ENCODE measurements at regions not wholly inside any gene's neighbourhood (a gene's known extent, or its start where the extent isn't known, plus 50 kb on each side); places are given as distances from the start of the nearest gene placed in this dataset.

GRCh38 chr17:34825884-34826283, 135.4 kb downstream of the CCT6B start:
- no peak for DNase-seq (ENCODE audit: low read depth)

DNA sequence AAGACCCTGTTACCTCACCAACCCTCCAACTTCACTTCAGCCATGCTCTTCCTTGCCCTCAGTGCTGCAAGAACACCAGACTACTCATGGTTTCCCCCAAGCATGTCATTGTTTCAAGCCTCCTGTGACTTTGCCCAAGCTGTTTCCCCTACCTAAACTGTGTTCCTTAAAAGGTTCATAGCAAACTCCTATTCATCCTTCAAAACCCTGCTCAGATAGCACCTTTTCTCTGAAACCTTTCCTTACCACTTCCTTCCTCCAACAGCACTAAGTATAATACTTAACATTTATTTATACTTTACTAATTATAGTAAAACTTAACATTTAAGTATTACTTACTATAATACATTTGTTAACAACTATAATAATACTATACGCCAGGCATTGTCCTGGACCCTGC, 136.2 kb downstream of the CCT6B start:
- no peak for DNase-seq (ENCODE audit: low read depth)

GRCh38 chr17:34823023-34823422, 138.2 kb downstream of the CCT6B start:
- no peak for DNase-seq (ENCODE audit: low read depth)

DNA sequence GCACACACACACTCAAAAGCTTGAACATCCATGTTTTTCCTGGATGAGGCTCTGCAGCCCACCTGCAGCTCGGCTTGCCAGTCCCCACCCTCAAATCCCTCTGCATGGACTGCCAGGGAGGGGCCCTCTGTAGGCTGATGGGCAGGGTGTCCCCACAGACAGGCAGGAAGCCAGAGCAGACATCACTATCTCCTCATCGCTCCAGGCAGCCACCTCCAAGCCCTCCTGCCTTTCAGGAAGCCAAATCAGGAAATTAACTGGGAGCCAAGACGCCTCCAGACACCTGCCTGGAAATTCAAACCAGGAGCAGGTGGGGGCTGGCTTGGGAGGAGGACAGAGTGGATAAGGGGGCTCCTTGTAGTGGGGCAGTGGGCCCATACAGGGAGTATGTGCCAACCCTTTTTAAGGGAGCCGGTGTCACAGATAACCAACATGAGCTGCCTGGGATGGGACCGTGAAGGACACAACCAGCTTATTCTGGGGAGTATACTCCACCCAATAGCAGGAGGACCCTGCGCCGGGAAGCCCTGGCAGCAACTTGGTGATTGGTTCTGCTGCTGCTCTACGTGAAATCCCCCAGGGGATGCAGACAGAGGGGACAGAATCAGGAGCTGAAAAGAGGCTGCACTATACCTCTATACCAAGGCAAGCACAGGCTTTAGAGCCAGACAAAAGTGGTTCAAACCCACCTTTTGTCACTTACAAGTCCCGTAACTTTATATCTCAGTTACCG, 139.1 kb downstream of the CCT6B start:
- DNase-seq (ENCODE audit: low read depth) = no peak

GRCh38 chr17:34820922-34821321, 140.3 kb downstream of the CCT6B start:
- no peak for DNase-seq (ENCODE audit: low read depth)

- DNase-seq (ENCODE audit: low read depth) = no peak
Observed at GRCh38 chr17:34820248-34820801, 140.9 kb downstream of the CCT6B start.

DNA sequence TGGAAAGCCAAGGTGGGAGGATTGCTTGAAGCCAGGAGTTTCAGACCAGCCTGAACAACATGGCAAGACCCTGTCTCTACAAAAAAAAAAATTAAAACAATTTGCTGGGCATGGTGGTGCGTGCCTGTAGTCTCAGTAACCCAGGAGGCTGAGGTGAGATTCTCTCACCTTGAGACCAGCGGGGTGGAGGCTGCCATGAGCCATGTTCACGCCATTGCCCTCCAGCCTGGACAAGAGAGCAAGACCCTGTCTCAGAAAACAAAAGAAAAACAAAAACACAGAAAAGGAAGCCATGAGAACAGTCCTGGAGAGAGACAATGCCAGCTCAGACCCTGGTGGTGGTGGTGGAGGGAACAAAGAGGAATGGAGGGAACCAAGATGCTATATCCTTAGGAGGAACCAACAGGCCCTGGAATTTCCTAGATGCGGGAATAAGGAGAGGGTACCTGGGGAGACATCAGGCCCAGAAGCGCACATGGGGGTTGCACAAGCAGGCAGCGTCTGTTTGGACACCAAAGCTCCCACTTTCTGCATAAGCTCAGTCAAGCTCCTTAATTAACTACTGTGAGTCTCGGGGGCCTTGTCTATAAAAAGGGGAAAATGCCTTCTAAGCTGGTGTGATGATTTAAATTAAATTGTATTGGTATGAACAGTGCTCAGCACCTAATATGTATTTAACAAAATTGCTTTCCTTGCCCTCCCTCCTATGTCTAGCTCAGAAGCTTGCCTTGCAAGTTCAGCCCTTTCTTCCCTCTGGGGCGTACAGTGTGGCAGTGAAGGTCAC, 143.8 kb downstream of the CCT6B start:
- DNase-seq (ENCODE audit: low read depth) = no peak

DNA sequence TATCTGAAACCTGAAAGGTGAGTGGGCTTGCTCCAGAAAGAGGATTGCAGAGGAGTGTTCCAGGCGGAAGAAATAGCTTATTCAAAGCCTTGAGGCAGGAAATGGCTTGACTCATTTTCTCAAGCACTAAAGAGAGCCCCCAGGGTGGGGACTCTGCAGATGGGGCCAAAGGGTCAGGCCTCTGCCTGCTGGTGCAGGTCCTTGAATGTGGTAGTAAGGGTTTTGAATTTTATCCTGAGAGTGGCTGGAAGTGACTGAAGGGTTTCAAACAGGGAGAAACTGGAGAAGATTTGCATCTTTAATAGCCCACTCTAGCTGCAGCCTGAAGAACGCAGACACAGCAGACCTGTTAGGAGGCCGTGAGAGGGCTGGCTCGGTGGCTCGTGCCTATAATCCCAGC, 144.4 kb downstream of the CCT6B start:
- DNase-seq (ENCODE audit: low read depth) = no peak

GRCh38 chr17:34813290-34813689, 148.0 kb downstream of the CCT6B start:
- no peak for DNase-seq (ENCODE audit: low read depth)

DNA sequence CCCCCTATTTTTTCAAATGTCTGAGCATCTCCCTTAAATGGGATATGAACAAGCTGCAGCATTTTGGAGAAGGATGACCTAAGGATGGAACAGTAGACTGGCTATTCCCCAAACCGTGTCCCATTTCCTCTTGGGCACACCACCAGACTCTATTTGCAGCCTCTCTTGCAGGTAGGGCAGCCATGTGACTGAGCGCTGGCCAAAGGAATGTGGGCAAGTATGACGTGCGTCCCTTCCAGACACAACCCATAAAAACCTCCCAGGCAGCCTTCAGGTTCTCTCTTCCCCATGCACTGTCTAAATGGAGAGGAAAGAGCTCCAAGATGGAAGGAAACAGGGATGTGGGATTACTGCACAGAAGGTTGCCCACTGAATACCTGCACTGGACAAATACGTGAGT, 149.7 kb downstream of the CCT6B start:
- no peak for DNase-seq (ENCODE audit: low read depth)

- no peak for DNase-seq (ENCODE audit: low read depth)
Observed at GRCh38 chr17:34800661-34801060, 160.6 kb downstream of the CCT6B start.

GRCh38 chr17:34799751-34800150, 161.5 kb downstream of the CCT6B start:
- DNase-seq (ENCODE audit: low read depth) = no peak

GRCh38 chr17:34798581-34798980, 162.7 kb downstream of the CCT6B start:
- no peak for DNase-seq (ENCODE audit: low read depth)

GRCh38 chr17:34797720-34798119, 163.5 kb downstream of the CCT6B start:
- no peak for DNase-seq (ENCODE audit: low read depth)

- DNase-seq (ENCODE audit: low read depth) = no peak
Observed at GRCh38 chr17:34793231-34793908, 167.9 kb downstream of the CCT6B start.

- no peak for DNase-seq (ENCODE audit: low read depth)
Observed at GRCh38 chr17:34788696-34789095, 172.6 kb downstream of the CCT6B start.

DNA sequence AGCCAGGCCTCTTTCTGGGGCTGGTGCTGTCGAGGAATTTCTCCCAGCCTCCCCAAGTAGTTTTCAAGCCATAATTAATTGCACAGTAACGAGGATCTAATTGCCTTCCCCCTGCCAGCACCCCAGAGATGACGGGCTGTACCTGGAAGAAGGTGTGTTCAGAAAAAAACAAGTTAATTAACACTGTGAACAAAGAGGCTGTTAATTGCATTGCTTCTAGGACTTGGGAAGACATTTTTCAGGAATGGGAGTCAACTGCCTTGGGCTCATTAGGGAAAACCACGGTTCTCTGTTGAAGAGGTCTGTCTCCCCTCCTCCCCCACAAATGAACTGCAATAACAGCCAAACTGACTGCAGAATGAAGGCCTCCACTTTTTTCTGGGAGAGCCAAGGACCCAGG, 176.7 kb downstream of the CCT6B start:
- DNase-seq (ENCODE audit: low read depth) = no peak

- DNase-seq (ENCODE audit: low read depth) = no peak
Observed at GRCh38 chr17:34782271-34782670, 179.0 kb downstream of the CCT6B start.

- DNase-seq (ENCODE audit: low read depth) = no peak
Observed at GRCh38 chr17:34781571-34782108, 179.6 kb downstream of the CCT6B start.

GRCh38 chr17:34781071-34781470, 180.2 kb downstream of the CCT6B start:
- DNase-seq (ENCODE audit: low read depth) = no peak

DNA sequence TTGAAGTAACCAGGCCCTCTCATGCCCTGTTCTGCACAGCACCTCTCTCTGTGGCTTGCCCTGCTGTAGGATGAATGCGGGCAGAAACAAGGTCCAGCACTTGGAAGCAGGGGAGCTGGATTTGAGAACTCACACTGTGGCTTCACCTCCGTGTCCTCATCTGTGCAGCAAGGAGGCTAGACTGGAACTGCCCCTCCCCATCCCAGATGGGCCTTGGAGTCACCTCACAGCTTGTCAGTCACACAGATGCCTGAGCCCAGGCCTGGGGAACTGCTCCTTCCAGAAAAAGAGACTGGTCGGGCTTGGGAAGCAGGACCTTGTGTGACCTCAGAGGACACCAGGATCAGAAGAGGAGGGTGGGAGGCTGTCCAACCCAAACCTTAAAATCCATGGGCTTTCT, 180.8 kb downstream of the CCT6B start:
- no peak for DNase-seq (ENCODE audit: low read depth)

Data from HS-5 (cell line).